ENCODE measurements at regions not wholly inside any gene's neighbourhood (a gene's known extent, or its start where the extent isn't known, plus 50 kb on each side); places are given as distances from the start of the nearest gene placed in this dataset.

DNA sequence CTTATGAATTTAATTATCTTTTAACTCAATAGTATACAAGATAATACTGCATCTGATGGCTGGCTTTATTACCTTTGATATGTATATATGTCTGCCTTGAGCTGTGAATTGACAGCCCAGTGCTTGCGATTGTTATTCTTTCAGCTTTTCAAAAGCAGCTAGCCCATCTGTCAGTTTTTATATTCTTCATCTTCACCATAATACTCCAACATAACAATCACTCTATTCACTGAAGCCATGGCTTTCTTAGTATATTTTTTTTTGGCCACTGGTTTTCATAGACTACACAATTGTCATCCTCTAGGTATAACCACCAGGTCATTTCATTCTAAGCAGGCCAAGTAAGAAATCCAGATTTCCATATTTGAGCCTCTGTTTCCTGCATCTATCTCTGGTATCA lies 1026.1 kb downstream of the FSCB start:
- intact Hi-C loops (cut with micrococcal nuclease): no loop called here
- Histone ChIP-seq H4K20me1 (ENCODE audit: control insufficient read depth, insufficient read depth, low read length, poor library complexity, severe bottlenecking) (no peaks in the 10 kb centered on the region), H3K36me3 (replicated peaks in 1 of 2; ENCODE audit: control extremely low read depth in 1 of 2, control insufficient read depth in 1 of 2, extremely low read depth in 1 of 2, insufficient read depth in 2 of 2, low read length in 1 of 2) (no peaks in the 10 kb centered on the region), H3K79me2 (ENCODE audit: control insufficient read depth, insufficient read depth, low read length) (no peaks in the 10 kb centered on the region), H3K4me3 (ENCODE audit: control extremely low read depth in 1 of 5, extremely low read depth in 1 of 5, insufficient read depth in 1 of 5, low read depth in 2 of 5, low read length in 4 of 5) (no peak overlapping the region), H2AFZ (ENCODE audit: insufficient read depth, low read depth, low read length, poor library complexity, severe bottlenecking) (no peak overlapping the region), H3K4me2 (replicated peaks; ENCODE audit: low read depth, low read length, poor library complexity, severe bottlenecking) (no peak overlapping the region), H3K9ac (ENCODE audit: low read length) (no peak overlapping the region), H3K4me1 (ENCODE audit: control insufficient read depth in 2 of 2, insufficient read depth in 2 of 2, low read length in 2 of 2) (no peaks in the 10 kb centered on the region), H3K27ac (ENCODE audit: low read length in 2 of 2) (no peak overlapping the region), H3K27me3 (replicated peaks in 1 of 4; ENCODE audit: control extremely low read depth in 1 of 4, control insufficient read depth in 3 of 4, insufficient read depth in 4 of 4, low read length in 3 of 4) (no peaks in the 10 kb centered on the region), H3K9me3 (ENCODE audit: control extremely low read depth in 1 of 3, control insufficient read depth in 2 of 3, insufficient read depth in 1 of 3, low read length in 2 of 3) (no peaks in the 10 kb centered on the region)
- H3K4me1 Mint-ChIP-seq: no peaks in the 10 kb centered on the region
- DNase-seq: no peak
- no peaks in the 10 kb centered on the region for H3K27me3 Mint-ChIP-seq
- no peak for TF ChIP-seq EZH2 (IDR thresholded peaks at IDR 0.05; ENCODE audit: borderline replicate concordance, insufficient read depth, low read depth, low read length, poor library complexity, severe bottlenecking)
- TF ChIP-seq, protein P1, sequence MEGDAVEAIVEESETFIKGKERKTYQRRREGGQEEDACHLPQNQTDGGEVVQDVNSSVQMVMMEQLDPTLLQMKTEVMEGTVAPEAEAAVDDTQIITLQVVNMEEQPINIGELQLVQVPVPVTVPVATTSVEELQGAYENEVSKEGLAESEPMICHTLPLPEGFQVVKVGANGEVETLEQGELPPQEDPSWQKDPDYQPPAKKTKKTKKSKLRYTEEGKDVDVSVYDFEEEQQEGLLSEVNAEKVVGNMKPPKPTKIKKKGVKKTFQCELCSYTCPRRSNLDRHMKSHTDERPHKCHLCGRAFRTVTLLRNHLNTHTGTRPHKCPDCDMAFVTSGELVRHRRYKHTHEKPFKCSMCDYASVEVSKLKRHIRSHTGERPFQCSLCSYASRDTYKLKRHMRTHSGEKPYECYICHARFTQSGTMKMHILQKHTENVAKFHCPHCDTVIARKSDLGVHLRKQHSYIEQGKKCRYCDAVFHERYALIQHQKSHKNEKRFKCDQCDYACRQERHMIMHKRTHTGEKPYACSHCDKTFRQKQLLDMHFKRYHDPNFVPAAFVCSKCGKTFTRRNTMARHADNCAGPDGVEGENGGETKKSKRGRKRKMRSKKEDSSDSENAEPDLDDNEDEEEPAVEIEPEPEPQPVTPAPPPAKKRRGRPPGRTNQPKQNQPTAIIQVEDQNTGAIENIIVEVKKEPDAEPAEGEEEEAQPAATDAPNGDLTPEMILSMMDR (IDR thresholded peaks at IDR 0.05): no peak
- H3K9me3 Mint-ChIP-seq (ENCODE audit: insufficient read depth): no peaks in the 10 kb centered on the region
- POLR2A ChIA-PET: no interaction called here
- WGBS (ENCODE audit: insufficient coverage): 100% methylated on average over 1 of the region's 1 CpG
- H3K4me3 Mint-ChIP-seq: no peak overlapping the region
- no peak for ATAC-seq (ENCODE audit: low read depth)
- CTCF ChIA-PET: no interaction called here
- no peak overlapping the region for H3K27ac Mint-ChIP-seq

DNA sequence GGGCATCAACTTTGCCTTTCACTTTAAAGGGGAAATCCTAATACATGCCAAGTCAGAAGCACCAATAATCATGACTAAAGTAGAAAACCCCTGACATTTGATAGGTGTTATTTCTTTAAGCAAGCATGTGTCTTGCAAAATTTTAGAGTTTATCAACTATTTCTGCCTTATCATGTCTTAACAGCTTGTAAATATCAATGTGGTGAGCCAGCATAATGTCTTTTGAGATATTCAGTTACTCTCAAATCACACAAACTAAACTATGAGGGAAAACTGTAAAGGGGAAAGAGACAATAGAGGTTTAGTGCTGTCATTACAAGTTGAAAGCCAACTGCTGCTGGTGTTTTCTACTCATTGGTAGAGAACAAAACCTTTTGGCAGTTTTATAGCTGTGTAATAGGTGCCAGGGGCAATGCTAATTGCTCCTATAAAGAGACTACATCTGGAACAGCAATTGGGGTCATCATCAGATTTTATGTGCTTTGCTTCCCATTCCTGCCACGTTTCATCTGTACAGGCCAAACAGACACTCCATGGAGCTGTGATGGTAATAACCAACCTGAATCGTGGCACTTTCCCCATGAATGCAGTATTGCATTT lies 1027.4 kb downstream of the FSCB start:
- H3K4me3 Mint-ChIP-seq: no peak overlapping the region
- 100% methylated on average over 1 of the region's 2 CpGs for WGBS (ENCODE audit: insufficient coverage)
- Histone ChIP-seq H3K9ac (ENCODE audit: low read length) (no peak overlapping the region), H3K4me2 (replicated peaks; ENCODE audit: low read depth, low read length, poor library complexity, severe bottlenecking) (no peak overlapping the region), H3K9me3 (ENCODE audit: control extremely low read depth in 1 of 3, control insufficient read depth in 2 of 3, insufficient read depth in 1 of 3, low read length in 2 of 3) (no peaks in the 10 kb centered on the region), H3K4me3 (ENCODE audit: control extremely low read depth in 1 of 5, extremely low read depth in 1 of 5, insufficient read depth in 1 of 5, low read depth in 2 of 5, low read length in 4 of 5) (no peak overlapping the region), H3K27ac (ENCODE audit: low read length in 2 of 2) (no peak overlapping the region), H3K79me2 (ENCODE audit: control insufficient read depth, insufficient read depth, low read length) (no peaks in the 10 kb centered on the region), H4K20me1 (ENCODE audit: control insufficient read depth, insufficient read depth, low read length, poor library complexity, severe bottlenecking) (no peaks in the 10 kb centered on the region), H3K36me3 (replicated peaks in 1 of 2; ENCODE audit: control extremely low read depth in 1 of 2, control insufficient read depth in 1 of 2, extremely low read depth in 1 of 2, insufficient read depth in 2 of 2, low read length in 1 of 2) (no peaks in the 10 kb centered on the region), H3K4me1 (ENCODE audit: control insufficient read depth in 2 of 2, insufficient read depth in 2 of 2, low read length in 2 of 2) (no peaks in the 10 kb centered on the region), H2AFZ (ENCODE audit: insufficient read depth, low read depth, low read length, poor library complexity, severe bottlenecking) (no peak overlapping the region), H3K27me3 (replicated peaks in 1 of 4; ENCODE audit: control extremely low read depth in 1 of 4, control insufficient read depth in 3 of 4, insufficient read depth in 4 of 4, low read length in 3 of 4) (no peaks in the 10 kb centered on the region)
- DNase-seq (no peak), ATAC-seq (ENCODE audit: low read depth) (no peak)
- no peak for TF ChIP-seq EZH2 (IDR thresholded peaks at IDR 0.05; ENCODE audit: borderline replicate concordance, insufficient read depth, low read depth, low read length, poor library complexity, severe bottlenecking)
- TF ChIP-seq, protein P1 (IDR thresholded peaks at IDR 0.05): no peak
- no peaks in the 10 kb centered on the region for H3K9me3 Mint-ChIP-seq (ENCODE audit: insufficient read depth)
- ChIA-PET CTCF (no interaction called here), POLR2A (no interaction called here)
- no peak overlapping the region for H3K27ac Mint-ChIP-seq
- no peaks in the 10 kb centered on the region for H3K27me3 Mint-ChIP-seq
- H3K4me1 Mint-ChIP-seq: no peaks in the 10 kb centered on the region
- intact Hi-C loops (cut with micrococcal nuclease): no loop called here

Measured in B cell (primary cell).